GM15510 (cell line): ENCODE measurements at regions not wholly inside any gene's neighbourhood (a gene's known extent, or its start where the extent isn't known, plus 50 kb on each side); places are given as distances from the start of the nearest gene placed in this dataset.

ENCODE experiments used
- POLR2A ChIP-seq: IDR thresholded peaks from 3 replicates; pipeline ENCODE4 v1.6.1; 2011; ENCODE audit warnings: borderline replicate concordance; ENCODE audit not compliant: insufficient read length; ENCODE audit errors: extremely low read depth

GRCh38 chr7:140230516-140230860 lies 53.7 kb upstream of the KDM7A start:
- TF ChIP-seq POLR2A = no peak

- TF ChIP-seq POLR2A = peak; percentile 8
Observed at GRCh38 chr7:140229591-140230515, 53.1 kb upstream of the KDM7A start.

- TF ChIP-seq POLR2A = no peak
Observed at GRCh38 chr7:140229101-140229525, 52.3 kb upstream of the KDM7A start.
